ENCODE measurements at regions not wholly inside any gene's neighbourhood (a gene's known extent, or its start where the extent isn't known, plus 50 kb on each side); places are given as distances from the start of the nearest gene placed in this dataset.

DNA sequence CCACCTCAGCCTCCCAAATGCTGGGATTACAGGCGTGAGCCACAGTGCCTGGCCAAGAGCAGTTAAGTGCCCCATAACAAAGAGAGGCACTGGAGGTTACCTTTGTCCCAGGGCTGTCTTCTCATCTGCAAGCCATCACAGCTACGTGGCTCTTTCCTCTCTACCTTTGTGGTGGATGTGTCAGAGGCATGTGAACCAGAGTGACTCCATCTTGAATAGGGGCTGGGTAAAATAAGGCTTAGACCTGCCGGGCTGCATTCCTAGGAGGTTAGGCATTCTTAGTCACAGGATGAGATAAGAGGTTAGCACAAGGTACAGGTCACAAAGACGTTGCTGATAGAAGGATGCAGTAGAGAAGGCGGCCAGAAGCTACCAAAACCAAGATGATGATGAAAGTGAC, 59.4 kb upstream of the POU2F1 start:
- Histone ChIP-seq H3K9ac (ENCODE audit: low read depth, low read length) (no peak overlapping the region), H3K4me2 (ENCODE audit: low read depth, low read length) (no peak overlapping the region), H3K14ac (replicated peaks; ENCODE audit: low read depth, low read length) (no peak overlapping the region), H3K18ac (ENCODE audit: low read depth, low read length) (no peak overlapping the region), H3K79me1 (ENCODE audit: low read depth in 1 of 2, low read length in 2 of 2) (no peaks in the 10 kb centered on the region), H2AK9ac (replicated peaks; ENCODE audit: low read depth, low read length, poor library complexity) (no peak overlapping the region), H3K4me1 (ENCODE audit: control insufficient read depth, insufficient read depth, low read length) (no peaks in the 10 kb centered on the region), H4K8ac (ENCODE audit: low read depth in 2 of 2, low read length in 2 of 2) (no peak overlapping the region), H3K9me1 (ENCODE audit: insufficient read depth, low read length) (no peaks in the 10 kb centered on the region), H3K23ac (ENCODE audit: low read depth, low read length) (no peak overlapping the region), H2BK5ac (ENCODE audit: low read depth, low read length, poor library complexity, severe bottlenecking) (no peak overlapping the region), H3K4me3 (ENCODE audit: insufficient read depth, low read depth, low read length) (no peak overlapping the region), H3K27ac (ENCODE audit: insufficient read depth, low read length) (no peak overlapping the region), H2BK20ac (ENCODE audit: low read depth, low read length) (no peak overlapping the region), H2AK5ac (ENCODE audit: low read depth, low read length) (no peak overlapping the region), H2BK120ac (ENCODE audit: low read depth, low read length) (no peak overlapping the region), H3K56ac (ENCODE audit: extremely low read depth, insufficient read depth, low read length) (no peak overlapping the region), H3K36me3 (ENCODE audit: control insufficient read depth, insufficient read depth, low read length) (no peaks in the 10 kb centered on the region), H4K20me1 (ENCODE audit: insufficient read depth, low read length) (no peaks in the 10 kb centered on the region), H3K4ac (ENCODE audit: low read depth, low read length) (no peak overlapping the region), H3K9me3 (ENCODE audit: control insufficient read depth, insufficient read depth, low read length) (no peaks in the 10 kb centered on the region), H4K91ac (ENCODE audit: insufficient read depth, low read depth, low read length) (no peak overlapping the region), H2BK15ac (ENCODE audit: low read depth, low read length) (no peak overlapping the region), H3K27me3 (ENCODE audit: control insufficient read depth, insufficient read depth, low read length) (peaks cover 7% of the 10 kb centered on the region), H2AFZ (replicated peaks; ENCODE audit: low read length, poor library complexity) (no peak overlapping the region), H4K5ac (ENCODE audit: low read depth, low read length) (no peak overlapping the region)
- intact Hi-C loops (cut with micrococcal nuclease) (no loop called here), dilution Hi-C loops (cut with HindIII; ENCODE audit: low sequenced_read_pairs, unreplicated experiment) (no loop called here), in situ Hi-C loops (cut with MboI; ENCODE audit: low sequenced_read_pairs) (no loop called here)
- no TSS peak for BruUV-seq (replicated peaks)
- POLR2A ChIA-PET (ENCODE audit: unreplicated experiment), result no interaction called here
- WGBS, 2 experiments (ENCODE audit: extremely low coverage in 2 of 2, insufficient read length in 1 of 2), result no CpG with 5 or more reads among the region's 5 CpGs
- CTCF ChIA-PET, result no interaction called here
- TF ChIP-seq POLR2A (IDR thresholded peaks at IDR 0.05; ENCODE audit: low read depth, low read length) (no peak), RFX5 (IDR thresholded peaks at IDR 0.05; ENCODE audit: low read depth, low read length) (no peak), MXI1 (IDR thresholded peaks at IDR 0.05; ENCODE audit: borderline replicate concordance, low read depth, low read length) (no peak), MAZ (IDR thresholded peaks at IDR 0.05; ENCODE audit: borderline replicate concordance, low read depth, low read length) (no peak), RAD21 (IDR thresholded peaks at IDR 0.05; ENCODE audit: low read length) (no peak), FOS (IDR thresholded peaks at IDR 0.05; ENCODE audit: low read depth, low read length) (no peak), CHD1 (IDR thresholded peaks at IDR 0.05; ENCODE audit: low read depth, low read length) (no peak), CEBPB (IDR thresholded peaks at IDR 0.05; ENCODE audit: low read depth, low read length) (no peak), RCOR1 (IDR thresholded peaks at IDR 0.05; ENCODE audit: insufficient replicate concordance, low read length) (no peak)
- TF ChIP-seq, protein P1, sequence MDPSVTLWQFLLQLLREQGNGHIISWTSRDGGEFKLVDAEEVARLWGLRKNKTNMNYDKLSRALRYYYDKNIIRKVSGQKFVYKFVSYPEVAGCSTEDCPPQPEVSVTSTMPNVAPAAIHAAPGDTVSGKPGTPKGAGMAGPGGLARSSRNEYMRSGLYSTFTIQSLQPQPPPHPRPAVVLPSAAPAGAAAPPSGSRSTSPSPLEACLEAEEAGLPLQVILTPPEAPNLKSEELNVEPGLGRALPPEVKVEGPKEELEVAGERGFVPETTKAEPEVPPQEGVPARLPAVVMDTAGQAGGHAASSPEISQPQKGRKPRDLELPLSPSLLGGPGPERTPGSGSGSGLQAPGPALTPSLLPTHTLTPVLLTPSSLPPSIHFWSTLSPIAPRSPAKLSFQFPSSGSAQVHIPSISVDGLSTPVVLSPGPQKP (IDR thresholded peaks at IDR 0.05; ENCODE audit: borderline replicate concordance, low read depth, low read length), result no peak
- TF ChIP-seq, protein P2, sequence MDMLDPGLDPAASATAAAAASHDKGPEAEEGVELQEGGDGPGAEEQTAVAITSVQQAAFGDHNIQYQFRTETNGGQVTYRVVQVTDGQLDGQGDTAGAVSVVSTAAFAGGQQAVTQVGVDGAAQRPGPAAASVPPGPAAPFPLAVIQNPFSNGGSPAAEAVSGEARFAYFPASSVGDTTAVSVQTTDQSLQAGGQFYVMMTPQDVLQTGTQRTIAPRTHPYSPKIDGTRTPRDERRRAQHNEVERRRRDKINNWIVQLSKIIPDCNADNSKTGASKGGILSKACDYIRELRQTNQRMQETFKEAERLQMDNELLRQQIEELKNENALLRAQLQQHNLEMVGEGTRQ (IDR thresholded peaks at IDR 0.05; ENCODE audit: low read depth, low read length), result no peak
- no peak for DNase-seq
- ATAC-seq (ENCODE audit: low read depth), result no peak
